ENCODE measurements at regions not wholly inside any gene's neighbourhood (a gene's known extent, or its start where the extent isn't known, plus 50 kb on each side); places are given as distances from the start of the nearest gene placed in this dataset.

GRCh38 chr2:173651891-173652290 is 297.2 kb downstream of the CDCA7 start:
- no peak for DNase-seq

- DNase-seq, result no peak
Measured at GRCh38 chr2:173652311-173652710, 297.6 kb downstream of the CDCA7 start.

GRCh38 chr2:173652767-173653431 is 298.2 kb downstream of the CDCA7 start:
- no peak for DNase-seq

- no peak for DNase-seq
Measured at GRCh38 chr2:173653432-173653805, 298.7 kb downstream of the CDCA7 start.

GRCh38 chr2:173654161-173654895 is 299.7 kb downstream of the CDCA7 start:
- no peak for DNase-seq

GRCh38 chr2:173654896-173655265 is 300.2 kb downstream of the CDCA7 start:
- no peak for DNase-seq

- DNase-seq, result no peak
Measured at GRCh38 chr2:173656086-173656485, 301.4 kb downstream of the CDCA7 start.

- no peak for DNase-seq
Measured at GRCh38 chr2:173657996-173658717, 303.5 kb downstream of the CDCA7 start.

GRCh38 chr2:173658946-173659371 is 304.3 kb downstream of the CDCA7 start:
- DNase-seq, result no peak

- DNase-seq, result no peak
Measured at GRCh38 chr2:173659509-173659908, 304.8 kb downstream of the CDCA7 start.

GRCh38 chr2:173661586-173661985 is 303.6 kb downstream of the SP3 start:
- no peak for DNase-seq

- no peak for DNase-seq
Measured at GRCh38 chr2:173663353-173663752, 301.8 kb downstream of the SP3 start.

GRCh38 chr2:173663835-173664512 is 301.2 kb downstream of the SP3 start:
- no peak for DNase-seq

- DNase-seq, result no peak
Measured at GRCh38 chr2:173664513-173664910, 300.7 kb downstream of the SP3 start.

- DNase-seq, result no peak
Measured at GRCh38 chr2:173666171-173666888, 298.8 kb downstream of the SP3 start.

- DNase-seq, result no peak
Measured at GRCh38 chr2:173667014-173667413, 298.2 kb downstream of the SP3 start.

- DNase-seq, result no peak
Measured at GRCh38 chr2:173667415-173667814, 297.8 kb downstream of the SP3 start.

GRCh38 chr2:173669271-173669853 is 295.8 kb downstream of the SP3 start:
- no peak for DNase-seq

- no peak for DNase-seq
Measured at GRCh38 chr2:173669888-173670287, 295.3 kb downstream of the SP3 start.

- DNase-seq, result no peak
Measured at GRCh38 chr2:173672573-173673340, 292.4 kb downstream of the SP3 start.

GRCh38 chr2:173673640-173674039 is 291.5 kb downstream of the SP3 start:
- no peak for DNase-seq

GRCh38 chr2:173676647-173677046 is 288.5 kb downstream of the SP3 start:
- no peak for DNase-seq
